ENCODE measurements at regions not wholly inside any gene's neighbourhood (a gene's known extent, or its start where the extent isn't known, plus 50 kb on each side); places are given as distances from the start of the nearest gene placed in this dataset.

DNA sequence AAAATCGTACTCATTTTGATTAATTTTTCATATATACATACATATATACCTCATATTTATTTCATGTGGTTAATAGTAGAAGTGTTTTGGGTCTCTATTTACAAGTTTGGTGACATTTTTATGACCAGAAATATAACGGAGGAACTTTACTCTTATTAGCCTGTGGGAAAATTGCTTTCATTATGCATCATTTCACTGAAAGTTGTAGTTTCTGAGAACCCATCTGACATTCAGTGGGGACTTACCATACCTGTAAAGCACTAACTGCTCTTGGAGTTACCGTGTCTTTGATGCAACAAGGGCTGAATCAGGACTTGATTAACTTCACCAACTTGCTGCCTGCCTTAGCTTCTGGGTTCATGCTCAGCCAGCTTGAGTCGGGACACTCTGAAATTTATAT lies 49.9 kb upstream of the ITPKB start:
- intact Hi-C loops (cut with DNase I), result no loop called here

More for the DNA sequence above, 49.9 kb upstream of the ITPKB start:
- no peak for DNase-seq (ENCODE audit: low spot score)

Data from posterior vena cava (tissue), 2 donors.